GM12872 (cell line): ENCODE measurements at regions not wholly inside any gene's neighbourhood (a gene's known extent, or its start where the extent isn't known, plus 50 kb on each side); places are given as distances from the start of the nearest gene placed in this dataset.

Experiments used
- CTCF ChIP-seq: IDR thresholded peaks from 3 replicates; pipeline ENCODE4 v1.5.1; 2011; ENCODE audit warnings: low read depth, mild to moderate bottlenecking, low read length, moderate library complexity; ENCODE audit not compliant: insufficient read depth

- no peak for TF ChIP-seq CTCF
Measured at GRCh38 chr9:69985971-69986370, 57.7 kb upstream of the MAMDC2 start.

GRCh38 chr9:69986970-69987369 is 56.7 kb upstream of the MAMDC2 start:
- no peak for TF ChIP-seq CTCF

GRCh38 chr9:69987457-69987856 is 56.2 kb upstream of the MAMDC2 start:
- no peak for TF ChIP-seq CTCF

GRCh38 chr9:69993110-69993509 is 50.5 kb upstream of the MAMDC2 start:
- TF ChIP-seq CTCF = no peak
